NB4 (cell line): ENCODE measurements at regions not wholly inside any gene's neighbourhood (a gene's known extent, or its start where the extent isn't known, plus 50 kb on each side); places are given as distances from the start of the nearest gene placed in this dataset.

Experiments used
- DNase-seq: peaks from one replicate; pipeline ENCODE4 v3.0.0; 2010; ENCODE audit warnings: low read depth
- H3K4me3 ChIP-seq: one replicate; pipeline ENCODE4 v1.5.1; 2011; ENCODE audit warnings: mild to moderate bottlenecking, low read depth, low read length, moderate library complexity
- MAX ChIP-seq: IDR thresholded peaks from 2 replicates; pipeline ENCODE4 v1.6.1; 2011; ENCODE audit warnings: low read depth, low read length
- MYC ChIP-seq: IDR thresholded peaks from 2 replicates; pipeline ENCODE4 v1.6.1; 2011; ENCODE audit warnings: low read depth, low read length
- POLR2A ChIP-seq: IDR thresholded peaks from 2 replicates; pipeline ENCODE4 v1.6.1; 2011; ENCODE audit warnings: mild to moderate bottlenecking; ENCODE audit not compliant: insufficient read length; ENCODE audit errors: extremely low read depth
- TF ChIP-seq, protein P1 (sequence below): IDR thresholded peaks from one replicate; pipeline ENCODE4 v1.5.1; 2012; ENCODE audit warnings: low read depth, low read length

- no peak for DNase-seq
- TF ChIP-seq MAX (no peak), POLR2A (no peak), MYC (no peak)
- TF ChIP-seq, protein P1, sequence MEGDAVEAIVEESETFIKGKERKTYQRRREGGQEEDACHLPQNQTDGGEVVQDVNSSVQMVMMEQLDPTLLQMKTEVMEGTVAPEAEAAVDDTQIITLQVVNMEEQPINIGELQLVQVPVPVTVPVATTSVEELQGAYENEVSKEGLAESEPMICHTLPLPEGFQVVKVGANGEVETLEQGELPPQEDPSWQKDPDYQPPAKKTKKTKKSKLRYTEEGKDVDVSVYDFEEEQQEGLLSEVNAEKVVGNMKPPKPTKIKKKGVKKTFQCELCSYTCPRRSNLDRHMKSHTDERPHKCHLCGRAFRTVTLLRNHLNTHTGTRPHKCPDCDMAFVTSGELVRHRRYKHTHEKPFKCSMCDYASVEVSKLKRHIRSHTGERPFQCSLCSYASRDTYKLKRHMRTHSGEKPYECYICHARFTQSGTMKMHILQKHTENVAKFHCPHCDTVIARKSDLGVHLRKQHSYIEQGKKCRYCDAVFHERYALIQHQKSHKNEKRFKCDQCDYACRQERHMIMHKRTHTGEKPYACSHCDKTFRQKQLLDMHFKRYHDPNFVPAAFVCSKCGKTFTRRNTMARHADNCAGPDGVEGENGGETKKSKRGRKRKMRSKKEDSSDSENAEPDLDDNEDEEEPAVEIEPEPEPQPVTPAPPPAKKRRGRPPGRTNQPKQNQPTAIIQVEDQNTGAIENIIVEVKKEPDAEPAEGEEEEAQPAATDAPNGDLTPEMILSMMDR: no peak
- no peak overlapping the region for H3K4me3 ChIP-seq
These were observed 301.1 kb upstream of the PTGER4 start for GRCh38 chr5:40378396-40379177.

GRCh38 chr5:40376566-40376965, 303.1 kb upstream of the PTGER4 start:
- no peak for DNase-seq
- TF ChIP-seq POLR2A: no peak
- TF ChIP-seq MYC: no peak
- TF ChIP-seq MAX: no peak
- TF ChIP-seq, protein P1: no peak
- no peak overlapping the region for H3K4me3 ChIP-seq

DNA sequence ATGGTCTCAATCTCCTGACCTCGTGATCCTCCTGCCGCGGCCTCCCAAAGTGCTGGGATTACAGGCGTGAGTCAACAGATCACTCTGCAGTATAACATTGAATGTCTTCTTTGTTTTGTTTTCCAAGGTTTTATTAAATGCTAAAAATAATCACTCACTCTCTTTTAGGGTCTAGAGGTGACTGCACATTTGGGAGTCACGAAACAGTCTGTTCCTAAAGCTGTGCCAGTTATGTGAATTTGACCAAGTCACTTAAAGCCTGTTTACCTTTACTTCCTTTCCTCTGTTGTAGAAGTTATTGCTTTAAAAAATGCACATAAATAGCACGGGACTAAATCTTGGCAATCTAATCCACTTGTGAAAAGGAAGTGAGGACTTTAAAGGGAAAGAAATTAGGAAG, 304.9 kb upstream of the PTGER4 start:
- no peak for DNase-seq
- no peak overlapping the region for H3K4me3 ChIP-seq
- TF ChIP-seq MAX (no peak), MYC (no peak), POLR2A (no peak)
- TF ChIP-seq, protein P1: no peak

- TF ChIP-seq, protein P1: no peak
- no peak for TF ChIP-seq POLR2A
- no peak for TF ChIP-seq MAX
- no peak for TF ChIP-seq MYC
- no peak overlapping the region for H3K4me3 ChIP-seq
- DNase-seq: no peak
These were observed 311.5 kb upstream of the PTGER4 start for GRCh38 chr5:40368200-40368599.

DNA sequence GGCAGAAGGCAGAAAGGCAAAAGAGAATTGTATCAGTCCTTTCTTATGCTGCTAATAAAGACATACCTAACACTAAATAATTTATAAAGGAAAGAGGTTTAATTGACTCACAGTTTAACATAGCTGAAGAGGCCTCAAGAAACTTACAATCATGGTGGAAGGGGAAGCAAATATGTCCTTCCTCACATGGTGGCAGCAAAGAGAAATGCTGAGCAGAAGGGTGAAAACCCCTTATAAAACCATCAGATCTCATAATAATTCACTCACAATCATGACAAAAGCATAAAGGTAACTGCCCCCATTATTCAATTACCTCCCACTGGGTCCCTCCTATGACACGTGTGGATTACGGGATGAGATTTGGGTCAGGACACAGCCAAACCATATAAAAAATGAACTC, 312.5 kb upstream of the PTGER4 start:
- no peak for TF ChIP-seq POLR2A
- TF ChIP-seq, protein P1: no peak
- no peak for TF ChIP-seq MAX
- TF ChIP-seq MYC: no peak
- peak; percentile 45 for DNase-seq
- no peak overlapping the region for H3K4me3 ChIP-seq
